ENCODE measurements at regions not wholly inside any gene's neighbourhood (a gene's known extent, or its start where the extent isn't known, plus 50 kb on each side); places are given as distances from the start of the nearest gene placed in this dataset.
"Not testable (repeated sequence)": the region's sequence is repeated elsewhere in the genome, so short reads cannot be mapped to it uniquely, and the experiment has no call there.

GRCh38 chr11:93608364-93608763, 53.1 kb upstream of the CEP295 start:
- DNase-seq = no peak

GRCh38 chr11:93606721-93607120, 54.8 kb upstream of the CEP295 start:
- Histone ChIP-seq H3K4me3 (ENCODE audit: low read length) (no peak overlapping the region), H3K79me2 (ENCODE audit: low read length) (no peaks in the 10 kb centered on the region), H3K4me2 (ENCODE audit: low read depth, low read length, poor library complexity, severe bottlenecking) (no peak overlapping the region), H3K27ac (ENCODE audit: low read length) (no peak overlapping the region), H3K9ac (ENCODE audit: low read length) (no peak overlapping the region), H3K9me2 (replicated peaks; ENCODE audit: insufficient read depth, low read length) (no peaks in the 10 kb centered on the region), H3K4me1 (ENCODE audit: low read length) (no peaks in the 10 kb centered on the region), H3K27me3 (ENCODE audit: low read length) (no peaks in the 10 kb centered on the region), H3K9me3 (ENCODE audit: low read length) (no peaks in the 10 kb centered on the region), H2AFZ (ENCODE audit: low read length) (no peak overlapping the region), H3K36me3 (ENCODE audit: insufficient read depth, low read length) (no peaks in the 10 kb centered on the region), H4K20me1 (ENCODE audit: insufficient read depth, low read depth, low read length) (no peaks in the 10 kb centered on the region)
- DNase-seq = no peak

More at GRCh38 chr11:93608364-93608763, 53.1 kb upstream of the CEP295 start:
- no peak overlapping the region for H2AFZ ChIP-seq (ENCODE audit: low read length)
- H3K27ac ChIP-seq (ENCODE audit: low read length) = no peak overlapping the region
- no peaks in the 10 kb centered on the region for H3K9me2 ChIP-seq (replicated peaks; ENCODE audit: insufficient read depth, low read length)
- H3K9ac ChIP-seq (ENCODE audit: low read length) = no peak overlapping the region
- H4K20me1 ChIP-seq (ENCODE audit: insufficient read depth, low read depth, low read length) = no peaks in the 10 kb centered on the region
- no peak overlapping the region for H3K4me2 ChIP-seq (ENCODE audit: low read depth, low read length, poor library complexity, severe bottlenecking)
- no peaks in the 10 kb centered on the region for H3K27me3 ChIP-seq (ENCODE audit: low read length)
- no peaks in the 10 kb centered on the region for H3K79me2 ChIP-seq (ENCODE audit: low read length)
- no peaks in the 10 kb centered on the region for H3K9me3 ChIP-seq (ENCODE audit: low read length)
- no peak overlapping the region for H3K4me3 ChIP-seq (ENCODE audit: low read length)
- no peaks in the 10 kb centered on the region for H3K36me3 ChIP-seq (ENCODE audit: insufficient read depth, low read length)
- H3K4me1 ChIP-seq (ENCODE audit: low read length) = no peaks in the 10 kb centered on the region

GRCh38 chr11:93606314-93606713, 55.2 kb upstream of the CEP295 start:
- Histone ChIP-seq H3K9me2 (replicated peaks; ENCODE audit: insufficient read depth, low read length) (no peaks in the 10 kb centered on the region), H3K9me3 (ENCODE audit: low read length) (no peaks in the 10 kb centered on the region), H3K4me3 (ENCODE audit: low read length) (no peak overlapping the region), H3K9ac (ENCODE audit: low read length) (no peak overlapping the region), H3K36me3 (ENCODE audit: insufficient read depth, low read length) (no peaks in the 10 kb centered on the region), H3K79me2 (ENCODE audit: low read length) (no peaks in the 10 kb centered on the region), H4K20me1 (ENCODE audit: insufficient read depth, low read depth, low read length) (no peaks in the 10 kb centered on the region), H3K27ac (ENCODE audit: low read length) (no peak overlapping the region), H3K4me2 (ENCODE audit: low read depth, low read length, poor library complexity, severe bottlenecking) (no peak overlapping the region), H3K27me3 (ENCODE audit: low read length) (no peaks in the 10 kb centered on the region), H3K4me1 (ENCODE audit: low read length) (no peaks in the 10 kb centered on the region), H2AFZ (ENCODE audit: low read length) (no peak overlapping the region)
- DNase-seq = no peak

- no peak for DNase-seq
- H3K79me2 ChIP-seq (ENCODE audit: low read length) = no peaks in the 10 kb centered on the region
- no peak overlapping the region for H2AFZ ChIP-seq (ENCODE audit: low read length)
- no peak overlapping the region for H3K4me2 ChIP-seq (ENCODE audit: low read depth, low read length, poor library complexity, severe bottlenecking)
- no peaks in the 10 kb centered on the region for H3K4me1 ChIP-seq (ENCODE audit: low read length)
- H3K27me3 ChIP-seq (ENCODE audit: low read length) = no peaks in the 10 kb centered on the region
- no peaks in the 10 kb centered on the region for H3K36me3 ChIP-seq (ENCODE audit: insufficient read depth, low read length)
- H3K4me3 ChIP-seq (ENCODE audit: low read length) = no peak overlapping the region
- H4K20me1 ChIP-seq (ENCODE audit: insufficient read depth, low read depth, low read length) = no peaks in the 10 kb centered on the region
- H3K9me3 ChIP-seq (ENCODE audit: low read length) = no peaks in the 10 kb centered on the region
- no peaks in the 10 kb centered on the region for H3K9me2 ChIP-seq (replicated peaks; ENCODE audit: insufficient read depth, low read length)
- no peak overlapping the region for H3K9ac ChIP-seq (ENCODE audit: low read length)
- H3K27ac ChIP-seq (ENCODE audit: low read length) = no peak overlapping the region
Measured at GRCh38 chr11:93605642-93606041, 55.8 kb upstream of the CEP295 start.

- Histone ChIP-seq H3K9me3 (ENCODE audit: low read length) (no peaks in the 10 kb centered on the region), H3K27me3 (ENCODE audit: low read length) (no peaks in the 10 kb centered on the region), H3K4me2 (ENCODE audit: low read depth, low read length, poor library complexity, severe bottlenecking) (no peak overlapping the region), H3K9ac (ENCODE audit: low read length) (no peak overlapping the region), H3K4me3 (ENCODE audit: low read length) (no peak overlapping the region), H4K20me1 (ENCODE audit: insufficient read depth, low read depth, low read length) (no peaks in the 10 kb centered on the region), H3K4me1 (ENCODE audit: low read length) (no peaks in the 10 kb centered on the region), H3K9me2 (replicated peaks; ENCODE audit: insufficient read depth, low read length) (no peaks in the 10 kb centered on the region), H2AFZ (ENCODE audit: low read length) (no peak overlapping the region), H3K27ac (ENCODE audit: low read length) (no peak overlapping the region), H3K79me2 (ENCODE audit: low read length) (no peaks in the 10 kb centered on the region), H3K36me3 (ENCODE audit: insufficient read depth, low read length) (no peaks in the 10 kb centered on the region)
- DNase-seq = no peak
Measured at GRCh38 chr11:93604008-93604660, 57.3 kb upstream of the CEP295 start.

- H3K9ac ChIP-seq (ENCODE audit: low read length) = no peak overlapping the region
- H2AFZ ChIP-seq (ENCODE audit: low read length) = no peak overlapping the region
- no peaks in the 10 kb centered on the region for H3K4me1 ChIP-seq (ENCODE audit: low read length)
- H3K4me3 ChIP-seq (ENCODE audit: low read length) = no peak overlapping the region
- peak; percentile 51 for DNase-seq
- no peaks in the 10 kb centered on the region for H3K9me3 ChIP-seq (ENCODE audit: low read length)
- H4K20me1 ChIP-seq (ENCODE audit: insufficient read depth, low read depth, low read length) = no peaks in the 10 kb centered on the region
- H3K27ac ChIP-seq (ENCODE audit: low read length) = no peak overlapping the region
- H3K27me3 ChIP-seq (ENCODE audit: low read length) = no peaks in the 10 kb centered on the region
- H3K79me2 ChIP-seq (ENCODE audit: low read length) = no peaks in the 10 kb centered on the region
- H3K4me2 ChIP-seq (ENCODE audit: low read depth, low read length, poor library complexity, severe bottlenecking) = no peak overlapping the region
- no peaks in the 10 kb centered on the region for H3K36me3 ChIP-seq (ENCODE audit: insufficient read depth, low read length)
- no peaks in the 10 kb centered on the region for H3K9me2 ChIP-seq (replicated peaks; ENCODE audit: insufficient read depth, low read length)
Measured at GRCh38 chr11:93603225-93604007, 58.1 kb upstream of the CEP295 start.

GRCh38 chr11:93596171-93596570, 53.0 kb upstream of the SMCO4 start:
- H4K20me1 ChIP-seq (ENCODE audit: insufficient read depth, low read depth, low read length); H2AFZ ChIP-seq (ENCODE audit: low read length); H3K36me3 ChIP-seq (ENCODE audit: insufficient read depth, low read length); DNase-seq; H3K79me2 ChIP-seq (ENCODE audit: low read length); H3K9me3 ChIP-seq (ENCODE audit: low read length); H3K27ac ChIP-seq (ENCODE audit: low read length); H3K4me3 ChIP-seq (ENCODE audit: low read length); H3K4me2 ChIP-seq (ENCODE audit: low read depth, low read length, poor library complexity, severe bottlenecking); H3K9ac ChIP-seq (ENCODE audit: low read length); H3K9me2 ChIP-seq (replicated peaks; ENCODE audit: insufficient read depth, low read length); H3K27me3 ChIP-seq (ENCODE audit: low read length); H3K4me1 ChIP-seq (ENCODE audit: low read length): not testable (repeated sequence)
